Esophagus muscularis mucosa (tissue), 4 donors: ENCODE measurements at regions not wholly inside any gene's neighbourhood (a gene's known extent, or its start where the extent isn't known, plus 50 kb on each side); places are given as distances from the start of the nearest gene placed in this dataset.

Experiments used
- EP300 ChIP-seq: sonication (generic); formaldehyde crosslinking; IDR thresholded peaks from one replicate; pipeline ENCODE4 v1.6.1; 2017; ENCODE audit warnings: antibody characterized with exemption
- POLR2A ChIP-seq: fragments of 450-650 bp; IDR thresholded peaks from one replicate; pipeline ENCODE4 v1.6.1; 2017; ENCODE audit warnings: antibody characterized with exemption, moderate library complexity, mild to moderate bottlenecking, low read depth
- POLR2AphosphoS5 ChIP-seq, 2 donors: sonication (generic); formaldehyde crosslinking; IDR thresholded peaks; one replicate each; pipeline ENCODE4 v1.6.1; 2017; ENCODE audit warnings: antibody characterized with exemption in 2 of 2
- TF ChIP-seq, protein P1 (sequence below), 3 experiments: fragments of 200-600 bp in 2 of 3; fragments of 450-650 bp in 1 of 3; sonication (generic) in 2 of 3; IDR thresholded peaks; one replicate each; pipeline ENCODE4 v1.5.1; 2017 to 2019; ENCODE audit warnings: antibody characterized with exemption in 3 of 3, mild to moderate bottlenecking in 2 of 3, moderate library complexity in 1 of 3

DNA sequence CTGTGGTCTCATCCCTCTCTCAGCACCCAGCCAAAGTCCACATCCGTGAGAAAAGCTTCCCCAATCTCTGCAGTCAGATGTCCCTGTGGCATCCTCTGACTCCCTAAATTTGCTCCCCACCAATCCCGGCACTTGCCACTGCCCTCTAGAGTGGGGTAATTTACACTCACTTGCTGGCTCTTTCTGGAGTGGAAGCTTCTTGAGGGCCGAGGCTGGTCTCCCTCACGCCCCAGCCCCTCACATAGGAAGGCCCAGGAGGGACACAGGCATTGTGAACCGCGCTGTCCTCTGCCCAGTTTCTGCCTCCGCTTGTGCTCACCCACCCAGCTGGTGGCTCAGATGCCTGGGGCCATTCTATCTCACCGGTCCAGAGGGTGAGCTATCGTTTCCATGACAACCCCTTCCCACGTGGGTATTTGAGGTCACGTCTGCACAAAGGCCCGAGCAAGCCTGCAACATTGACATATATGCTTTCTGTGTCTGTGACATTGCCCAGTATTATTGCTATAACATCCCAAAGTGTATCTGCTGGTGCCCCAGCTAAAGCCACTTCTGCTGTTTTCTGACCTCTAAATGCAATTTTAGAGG, 97.3 kb upstream of the CTBP2 start:
- TF ChIP-seq, protein P1, sequence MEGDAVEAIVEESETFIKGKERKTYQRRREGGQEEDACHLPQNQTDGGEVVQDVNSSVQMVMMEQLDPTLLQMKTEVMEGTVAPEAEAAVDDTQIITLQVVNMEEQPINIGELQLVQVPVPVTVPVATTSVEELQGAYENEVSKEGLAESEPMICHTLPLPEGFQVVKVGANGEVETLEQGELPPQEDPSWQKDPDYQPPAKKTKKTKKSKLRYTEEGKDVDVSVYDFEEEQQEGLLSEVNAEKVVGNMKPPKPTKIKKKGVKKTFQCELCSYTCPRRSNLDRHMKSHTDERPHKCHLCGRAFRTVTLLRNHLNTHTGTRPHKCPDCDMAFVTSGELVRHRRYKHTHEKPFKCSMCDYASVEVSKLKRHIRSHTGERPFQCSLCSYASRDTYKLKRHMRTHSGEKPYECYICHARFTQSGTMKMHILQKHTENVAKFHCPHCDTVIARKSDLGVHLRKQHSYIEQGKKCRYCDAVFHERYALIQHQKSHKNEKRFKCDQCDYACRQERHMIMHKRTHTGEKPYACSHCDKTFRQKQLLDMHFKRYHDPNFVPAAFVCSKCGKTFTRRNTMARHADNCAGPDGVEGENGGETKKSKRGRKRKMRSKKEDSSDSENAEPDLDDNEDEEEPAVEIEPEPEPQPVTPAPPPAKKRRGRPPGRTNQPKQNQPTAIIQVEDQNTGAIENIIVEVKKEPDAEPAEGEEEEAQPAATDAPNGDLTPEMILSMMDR (IDR thresholded peaks at IDR 0.05): no peak
- no peak for TF ChIP-seq POLR2A
- TF ChIP-seq EP300: no peak
- no peak for TF ChIP-seq POLR2AphosphoS5 (IDR thresholded peaks at IDR 0.05)
